ENCODE measurements at regions not wholly inside any gene's neighbourhood (a gene's known extent, or its start where the extent isn't known, plus 50 kb on each side); places are given as distances from the start of the nearest gene placed in this dataset.

DNA sequence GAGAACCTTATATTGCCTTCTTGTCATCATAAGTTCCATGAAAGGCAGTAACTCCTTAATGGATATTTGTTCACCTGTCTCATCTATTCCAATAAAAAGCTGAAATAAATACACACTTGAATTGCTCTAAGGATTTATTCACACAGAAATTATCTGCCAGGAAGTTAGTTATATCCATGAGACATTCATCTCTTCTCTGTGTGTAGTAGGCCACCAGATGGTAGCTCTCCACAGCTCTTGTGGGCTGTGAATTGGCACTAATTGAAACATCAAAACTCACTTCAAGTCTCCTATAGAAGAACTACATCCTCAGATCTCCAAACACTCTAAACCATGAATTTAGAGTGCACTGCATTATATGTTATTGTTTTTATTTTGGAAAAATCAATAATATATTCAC lies 189.6 kb downstream of the DSC3 start:
- RAD21 ChIA-PET (ENCODE audit: unreplicated experiment): no interaction called here
- POLR2A ChIA-PET: no interaction called here
- no peak overlapping the region for H3K4me3 ChIP-seq
- CTCF ChIA-PET: interaction anchor here (0.7 to 1.4 kb wide), 2 partner anchors 9 to 18 kb away, joined by 3 to 4 read pairs; no protein-coding TSS in a partner anchor
- H3K27me3 ChIP-seq (replicated peaks in 1 of 2; ENCODE audit: control insufficient read depth in 2 of 2, insufficient read depth in 2 of 2, low read length in 1 of 2): no peaks in the 10 kb centered on the region
- H3K79me2 ChIP-seq (ENCODE audit: control insufficient read depth, insufficient read depth, low read length): no peaks in the 10 kb centered on the region
- no peak overlapping the region for H3K4me2 ChIP-seq (ENCODE audit: control insufficient read depth, insufficient read depth)
- H3K36me3 ChIP-seq (ENCODE audit: control insufficient read depth in 2 of 2, insufficient read depth in 2 of 2, low read length in 1 of 2): no peaks in the 10 kb centered on the region
- no peaks in the 10 kb centered on the region for H3K4me1 ChIP-seq (ENCODE audit: control insufficient read depth, insufficient read depth, low read length)
- no peak for ATAC-seq
- H4K20me1 ChIP-seq (ENCODE audit: control insufficient read depth, insufficient read depth): no peaks in the 10 kb centered on the region
- no peak overlapping the region for H2AFZ ChIP-seq (ENCODE audit: control insufficient read depth, low read depth, low read length)
- SMC1A ChIA-PET (ENCODE audit: uncharacterized antibody, unreplicated experiment): no interaction called here
- no peak for DNase-seq (ENCODE audit: low read depth, low spot score)
- BruUV-seq (replicated peaks): no TSS peak
- no peak overlapping the region for H3K27ac ChIP-seq (ENCODE audit: control insufficient read depth, insufficient read depth)
- no peak for TF ChIP-seq ZBTB11 (CRISPR knock-in tag; IDR thresholded peaks at IDR 0.05)
- TF ChIP-seq, protein P1, sequence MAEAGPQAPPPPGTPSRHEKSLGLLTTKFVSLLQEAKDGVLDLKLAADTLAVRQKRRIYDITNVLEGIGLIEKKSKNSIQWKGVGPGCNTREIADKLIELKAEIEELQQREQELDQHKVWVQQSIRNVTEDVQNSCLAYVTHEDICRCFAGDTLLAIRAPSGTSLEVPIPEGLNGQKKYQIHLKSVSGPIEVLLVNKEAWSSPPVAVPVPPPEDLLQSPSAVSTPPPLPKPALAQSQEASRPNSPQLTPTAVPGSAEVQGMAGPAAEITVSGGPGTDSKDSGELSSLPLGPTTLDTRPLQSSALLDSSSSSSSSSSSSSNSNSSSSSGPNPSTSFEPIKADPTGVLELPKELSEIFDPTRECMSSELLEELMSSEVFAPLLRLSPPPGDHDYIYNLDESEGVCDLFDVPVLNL (IDR thresholded peaks at IDR 0.05; ENCODE audit: low read depth, low read length): no peak
- TF ChIP-seq NFIC (IDR thresholded peaks at IDR 0.05; ENCODE audit: low read depth, low read length): no peak
- no peak for TF ChIP-seq TCF3 (IDR thresholded peaks at IDR 0.05; ENCODE audit: borderline replicate concordance, insufficient read depth, low read depth, low read length)
- TF ChIP-seq POLR2AphosphoS2 (IDR thresholded peaks at IDR 0.05; ENCODE audit: low read depth, low read length): no peak
- no peak for TF ChIP-seq NR2F1 (conservative IDR thresholded peaks at IDR 0.05)
- no peak for TF ChIP-seq EED (IDR thresholded peaks at IDR 0.05; ENCODE audit: low read depth)
- no peak for TF ChIP-seq JUNB (IDR thresholded peaks at IDR 0.05)
- TF ChIP-seq SKIL (IDR thresholded peaks at IDR 0.05; ENCODE audit: low read depth, poor library complexity, severe bottlenecking): no peak
- no peak for TF ChIP-seq YBX1 (IDR thresholded peaks at IDR 0.05)
- TF ChIP-seq ZNF24 (IDR thresholded peaks at IDR 0.05): no peak
- TF ChIP-seq, protein P2, sequence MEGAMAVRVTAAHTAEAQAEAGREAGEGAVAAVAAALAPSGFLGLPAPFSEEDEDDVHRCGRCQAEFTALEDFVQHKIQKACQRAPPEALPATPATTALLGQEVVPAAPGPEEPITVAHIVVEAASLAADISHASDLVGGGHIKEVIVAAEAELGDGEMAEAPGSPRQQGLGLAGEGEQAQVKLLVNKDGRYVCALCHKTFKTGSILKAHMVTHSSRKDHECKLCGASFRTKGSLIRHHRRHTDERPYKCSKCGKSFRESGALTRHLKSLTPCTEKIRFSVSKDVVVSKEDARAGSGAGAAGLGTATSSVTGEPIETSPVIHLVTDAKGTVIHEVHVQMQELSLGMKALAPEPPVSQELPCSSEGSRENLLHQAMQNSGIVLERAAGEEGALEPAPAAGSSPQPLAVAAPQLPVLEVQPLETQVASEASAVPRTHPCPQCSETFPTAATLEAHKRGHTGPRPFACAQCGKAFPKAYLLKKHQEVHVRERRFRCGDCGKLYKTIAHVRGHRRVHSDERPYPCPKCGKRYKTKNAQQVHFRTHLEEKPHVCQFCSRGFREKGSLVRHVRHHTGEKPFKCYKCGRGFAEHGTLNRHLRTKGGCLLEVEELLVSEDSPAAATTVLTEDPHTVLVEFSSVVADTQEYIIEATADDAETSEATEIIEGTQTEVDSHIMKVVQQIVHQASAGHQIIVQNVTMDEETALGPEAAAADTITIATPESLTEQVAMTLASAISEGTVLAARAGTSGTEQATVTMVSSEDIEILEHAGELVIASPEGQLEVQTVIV (IDR thresholded peaks at IDR 0.05; ENCODE audit: borderline replicate concordance, partially characterized antibody): no peak
- in situ Hi-C loops (cut with MboI) (no loop called here), intact Hi-C loops (cut with micrococcal nuclease; ENCODE audit: unreplicated experiment) (no loop called here)
- H3K9ac ChIP-seq (ENCODE audit: control insufficient read depth, insufficient read depth, low read length): no peak overlapping the region
- H3K9me3 ChIP-seq (replicated peaks; ENCODE audit: control insufficient read depth, insufficient read depth, low read length): no peaks in the 10 kb centered on the region
- FAIRE-seq: no peak
